Ishikawa (cell line): ENCODE measurements at regions not wholly inside any gene's neighbourhood (a gene's known extent, or its start where the extent isn't known, plus 50 kb on each side); places are given as distances from the start of the nearest gene placed in this dataset.

Experiments
- CEBPB ChIP-seq: IDR thresholded peaks from 2 replicates; pipeline ENCODE4 v1.6.1; 2012
- CREB1 ChIP-seq: IDR thresholded peaks from 2 replicates; pipeline ENCODE4 v1.6.1; 2012; ENCODE audit warnings: low read depth
- EGR1 ChIP-seq: IDR thresholded peaks from 2 replicates; pipeline ENCODE4 v1.6.1; 2012
- EP300 ChIP-seq: IDR thresholded peaks from 2 replicates; pipeline ENCODE4 v1.6.1; 2012; ENCODE audit warnings: borderline replicate concordance
- FOXM1 ChIP-seq: IDR thresholded peaks from 2 replicates; pipeline ENCODE4 v1.6.1; 2012; ENCODE audit warnings: low read depth, borderline replicate concordance
- NFIC ChIP-seq: IDR thresholded peaks from 2 replicates; pipeline ENCODE4 v1.6.1; 2012
- RAD21 ChIP-seq: IDR thresholded peaks from 2 replicates; pipeline ENCODE4 v1.6.1; 2012; ENCODE audit warnings: low read depth
- TAF1 ChIP-seq: IDR thresholded peaks from 2 replicates; pipeline ENCODE4 v1.6.1; 2012; ENCODE audit warnings: low read depth, mild to moderate bottlenecking
- TCF12 ChIP-seq: IDR thresholded peaks from 2 replicates; pipeline ENCODE4 v1.6.1; 2012; ENCODE audit warnings: low read depth
- TEAD4 ChIP-seq: IDR thresholded peaks from 2 replicates; pipeline ENCODE4 v1.6.1; 2012
- YY1 ChIP-seq: IDR thresholded peaks from 2 replicates; pipeline ENCODE4 v1.6.1; 2012; ENCODE audit warnings: low read depth
- ZBTB7A ChIP-seq: IDR thresholded peaks from 2 replicates; pipeline ENCODE4 v1.6.1; 2012; ENCODE audit warnings: low read depth
- TF ChIP-seq, protein P1 (sequence below): IDR thresholded peaks from 2 replicates; pipeline ENCODE4 v1.6.1; 2012
- TF ChIP-seq, protein P2 (sequence below): IDR thresholded peaks from 2 replicates; pipeline ENCODE4 v1.6.1; 2012; ENCODE audit warnings: low read depth, mild to moderate bottlenecking
- TF ChIP-seq, protein P3 (sequence below): IDR thresholded peaks from 2 replicates; pipeline ENCODE4 v1.6.1; 2012

DNA sequence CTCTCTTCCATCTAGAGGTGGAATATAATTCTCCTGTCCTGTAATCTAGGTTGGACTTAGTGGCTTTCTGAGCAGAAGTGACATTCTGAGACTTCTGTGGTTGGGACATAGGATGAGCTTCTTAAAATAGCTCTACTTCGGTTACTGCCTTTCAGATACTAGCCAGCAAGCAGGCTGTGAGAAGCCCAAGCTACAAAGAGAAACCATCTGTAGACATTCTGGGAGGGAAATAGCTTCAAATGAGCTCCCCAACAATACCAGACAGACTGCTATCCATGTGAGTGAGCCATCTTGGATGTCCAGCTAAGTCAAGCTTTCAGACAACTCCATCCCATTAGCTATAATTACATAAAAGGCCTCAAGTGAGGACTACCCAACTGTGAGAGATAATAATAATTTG, 568.9 kb downstream of the DMRTA1 start:
- TF ChIP-seq, protein P1, sequence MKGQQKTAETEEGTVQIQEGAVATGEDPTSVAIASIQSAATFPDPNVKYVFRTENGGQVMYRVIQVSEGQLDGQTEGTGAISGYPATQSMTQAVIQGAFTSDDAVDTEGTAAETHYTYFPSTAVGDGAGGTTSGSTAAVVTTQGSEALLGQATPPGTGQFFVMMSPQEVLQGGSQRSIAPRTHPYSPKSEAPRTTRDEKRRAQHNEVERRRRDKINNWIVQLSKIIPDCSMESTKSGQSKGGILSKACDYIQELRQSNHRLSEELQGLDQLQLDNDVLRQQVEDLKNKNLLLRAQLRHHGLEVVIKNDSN = no peak
- TF ChIP-seq RAD21 (no peak), FOXM1 (no peak), EGR1 (no peak), ZBTB7A (no peak), TCF12 (no peak), TEAD4 (no peak)
- TF ChIP-seq, protein P2, sequence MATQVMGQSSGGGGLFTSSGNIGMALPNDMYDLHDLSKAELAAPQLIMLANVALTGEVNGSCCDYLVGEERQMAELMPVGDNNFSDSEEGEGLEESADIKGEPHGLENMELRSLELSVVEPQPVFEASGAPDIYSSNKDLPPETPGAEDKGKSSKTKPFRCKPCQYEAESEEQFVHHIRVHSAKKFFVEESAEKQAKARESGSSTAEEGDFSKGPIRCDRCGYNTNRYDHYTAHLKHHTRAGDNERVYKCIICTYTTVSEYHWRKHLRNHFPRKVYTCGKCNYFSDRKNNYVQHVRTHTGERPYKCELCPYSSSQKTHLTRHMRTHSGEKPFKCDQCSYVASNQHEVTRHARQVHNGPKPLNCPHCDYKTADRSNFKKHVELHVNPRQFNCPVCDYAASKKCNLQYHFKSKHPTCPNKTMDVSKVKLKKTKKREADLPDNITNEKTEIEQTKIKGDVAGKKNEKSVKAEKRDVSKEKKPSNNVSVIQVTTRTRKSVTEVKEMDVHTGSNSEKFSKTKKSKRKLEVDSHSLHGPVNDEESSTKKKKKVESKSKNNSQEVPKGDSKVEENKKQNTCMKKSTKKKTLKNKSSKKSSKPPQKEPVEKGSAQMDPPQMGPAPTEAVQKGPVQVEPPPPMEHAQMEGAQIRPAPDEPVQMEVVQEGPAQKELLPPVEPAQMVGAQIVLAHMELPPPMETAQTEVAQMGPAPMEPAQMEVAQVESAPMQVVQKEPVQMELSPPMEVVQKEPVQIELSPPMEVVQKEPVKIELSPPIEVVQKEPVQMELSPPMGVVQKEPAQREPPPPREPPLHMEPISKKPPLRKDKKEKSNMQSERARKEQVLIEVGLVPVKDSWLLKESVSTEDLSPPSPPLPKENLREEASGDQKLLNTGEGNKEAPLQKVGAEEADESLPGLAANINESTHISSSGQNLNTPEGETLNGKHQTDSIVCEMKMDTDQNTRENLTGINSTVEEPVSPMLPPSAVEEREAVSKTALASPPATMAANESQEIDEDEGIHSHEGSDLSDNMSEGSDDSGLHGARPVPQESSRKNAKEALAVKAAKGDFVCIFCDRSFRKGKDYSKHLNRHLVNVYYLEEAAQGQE = no peak
- TF ChIP-seq, protein P3, sequence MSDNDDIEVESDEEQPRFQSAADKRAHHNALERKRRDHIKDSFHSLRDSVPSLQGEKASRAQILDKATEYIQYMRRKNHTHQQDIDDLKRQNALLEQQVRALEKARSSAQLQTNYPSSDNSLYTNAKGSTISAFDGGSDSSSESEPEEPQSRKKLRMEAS = no peak

DNA sequence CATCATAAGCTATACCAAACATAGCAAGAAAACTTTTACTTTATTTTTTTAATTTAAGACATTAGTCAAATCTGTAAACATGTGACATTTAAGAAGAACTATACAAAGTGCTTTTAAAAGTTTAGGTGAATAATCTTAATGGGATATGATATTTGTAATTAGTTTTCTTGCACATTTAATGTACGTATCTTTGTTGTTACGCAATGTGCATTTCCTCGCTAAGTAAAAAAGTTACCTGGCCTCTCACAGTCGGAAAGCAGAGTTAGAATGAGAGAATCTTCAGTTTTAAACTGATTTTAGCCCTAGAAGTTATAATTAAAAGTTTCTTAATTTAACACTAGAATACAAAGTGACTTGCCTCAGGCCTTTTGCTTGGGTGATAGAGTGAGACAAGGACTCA, 589.8 kb downstream of the DMRTA1 start:
- TF ChIP-seq RAD21 (no peak), TCF12 (no peak), EGR1 (no peak), TAF1 (no peak), EP300 (no peak), FOXM1 (no peak), NFIC (no peak), CREB1 (no peak), TEAD4 (no peak), YY1 (no peak), CEBPB (no peak)
- TF ChIP-seq, protein P3 = no peak
- TF ChIP-seq, protein P2 = no peak

DNA sequence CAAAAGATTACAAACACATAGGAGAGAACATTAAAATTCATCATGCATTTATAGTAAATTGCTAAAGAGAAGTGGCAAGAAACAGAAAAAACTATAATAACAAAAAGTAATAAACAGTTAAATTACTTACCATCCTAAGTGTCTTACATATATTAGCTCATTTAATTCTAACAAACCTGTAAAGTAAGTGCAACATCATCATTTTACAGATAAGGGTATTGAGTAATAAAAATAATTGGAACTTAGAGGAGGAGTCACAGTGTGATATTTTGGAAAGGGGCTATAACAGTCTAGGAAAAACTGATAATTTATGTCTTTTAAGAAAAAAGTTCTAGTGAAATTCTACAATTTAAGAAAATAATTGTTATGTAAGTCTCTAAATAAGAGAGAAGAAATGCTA, 592.8 kb downstream of the DMRTA1 start:
- TF ChIP-seq FOXM1 (no peak), EGR1 (no peak), ZBTB7A (no peak), TCF12 (no peak), CREB1 (no peak), TAF1 (no peak), RAD21 (no peak), YY1 (no peak), NFIC (no peak), CEBPB (no peak), EP300 (no peak), TEAD4 (no peak)
- TF ChIP-seq, protein P1 = no peak
- TF ChIP-seq, protein P2 = no peak
- TF ChIP-seq, protein P3 = no peak

DNA sequence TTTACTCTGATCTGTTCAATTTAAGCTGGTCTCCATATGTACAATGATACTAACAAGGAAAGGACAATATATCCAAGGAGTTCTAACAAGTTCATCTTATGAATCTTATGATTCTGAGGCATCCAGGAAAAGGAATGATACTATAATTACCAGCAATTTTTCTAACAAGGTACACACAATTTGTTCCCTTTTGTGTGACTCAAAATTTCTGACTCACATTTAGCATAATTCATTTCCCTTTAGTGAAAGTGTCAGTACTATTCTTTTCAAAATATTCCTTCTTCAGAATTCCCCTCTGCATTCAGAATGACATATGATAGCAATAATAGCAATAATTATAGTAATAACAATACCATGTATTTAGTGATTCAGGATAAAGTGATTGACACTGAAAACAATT, 594.8 kb downstream of the DMRTA1 start:
- TF ChIP-seq, protein P2 = no peak
- TF ChIP-seq RAD21 = no peak
